CD14-positive monocyte (primary cell): ENCODE measurements at regions not wholly inside any gene's neighbourhood (a gene's known extent, or its start where the extent isn't known, plus 50 kb on each side); places are given as distances from the start of the nearest gene placed in this dataset.

Experiments used
- DNase-seq, 3 donors: peaks; one replicate each; pipeline ENCODE4 v3.0.0-alpha.2; 2011 to 2022
- H2AFZ ChIP-seq: 2 replicates; pipeline ENCODE4 v1.6.0; 2012; ENCODE audit warnings: mild to moderate bottlenecking, low read depth, low read length, inconsistent platforms; ENCODE audit not compliant: insufficient read depth, poor library complexity, severe bottlenecking
- H3K27ac ChIP-seq, 2 donors: 1 replicate in 1 of 2; 2 replicates in 1 of 2; pipeline ENCODE4 v1.5.1; 2012 to 2013; ENCODE audit warnings: low read length in 2 of 2, control low read depth in 1 of 2, inconsistent platforms in 1 of 2, low read depth in 1 of 2, mild to moderate bottlenecking in 1 of 2
- H3K27me3 ChIP-seq, 2 donors: one replicate each; pipeline versions ENCODE4 v1.6.0 to v1.6.1; 2011 to 2013; ENCODE audit warnings: low read length in 2 of 2; ENCODE audit not compliant: control insufficient read depth in 2 of 2, insufficient read depth in 2 of 2
- H3K36me3 ChIP-seq, 2 donors: replicated peaks in 1 of 2; 1 replicate in 1 of 2; 2 replicates in 1 of 2; pipeline versions ENCODE4 v1.5.1 to v1.6.1; 2012 to 2013; ENCODE audit warnings: low read length in 2 of 2, control low read depth in 1 of 2, inconsistent platforms in 1 of 2, mild to moderate bottlenecking in 1 of 2; ENCODE audit not compliant: insufficient read depth in 2 of 2, control insufficient read depth in 1 of 2
- H3K4me1 ChIP-seq, 2 donors: 1 replicate in 1 of 2; 2 replicates in 1 of 2; pipeline versions ENCODE4 v1.5.1 to v1.6.1; 2012 to 2013; ENCODE audit warnings: low read length in 2 of 2, control low read depth in 1 of 2, inconsistent platforms in 1 of 2, mild to moderate bottlenecking in 1 of 2, moderate library complexity in 1 of 2; ENCODE audit not compliant: insufficient read depth in 2 of 2, control insufficient read depth in 1 of 2
- H3K4me2 ChIP-seq: replicated peaks from 2 replicates; pipeline ENCODE3; 2012; ENCODE audit warnings: low read length, moderate library complexity, mild to moderate bottlenecking; ENCODE audit not compliant: poor library complexity, severe bottlenecking; ENCODE audit errors: extremely low read depth
- H3K4me3 ChIP-seq, 3 experiments: fragments of 200-600 bp in 1 of 3; sonication (generic) in 1 of 3; replicated peaks in 1 of 3; 1 replicate in 2 of 3; 2 replicates in 1 of 3; pipeline ENCODE4 v1.5.1; 2011 to 2013; ENCODE audit warnings: low read length in 3 of 3, mild to moderate bottlenecking in 3 of 3, control low read depth in 2 of 3, low read depth in 2 of 3, inconsistent platforms in 1 of 3, moderate library complexity in 1 of 3
- H3K79me2 ChIP-seq: 2 replicates; pipeline ENCODE4 v1.6.0; 2012; ENCODE audit warnings: mild to moderate bottlenecking, control low read depth, inconsistent platforms, low read length, moderate library complexity; ENCODE audit not compliant: insufficient read depth
- H3K9ac ChIP-seq: 2 replicates; pipeline ENCODE4 v1.6.0; 2017; ENCODE audit warnings: low read length, mild to moderate bottlenecking; ENCODE audit not compliant: insufficient read depth, poor library complexity, severe bottlenecking
- H3K9me3 ChIP-seq, 2 donors: replicated peaks in 1 of 2; 1 replicate in 1 of 2; 2 replicates in 1 of 2; pipeline versions ENCODE4 v1.5.1 to v1.6.1; 2012 to 2013; ENCODE audit warnings: low read length in 2 of 2, control low read depth in 1 of 2; ENCODE audit not compliant: control insufficient read depth in 1 of 2, insufficient read depth in 1 of 2
- H4K20me1 ChIP-seq: 2 replicates; pipeline ENCODE4 v1.6.0; 2012; ENCODE audit warnings: mild to moderate bottlenecking, low read length, control low read depth, moderate library complexity; ENCODE audit not compliant: insufficient read depth
- H3K27ac Mint-ChIP-seq, 7 donors: one replicate each; pipeline ENCODE4 v1.8.0; 2020; ENCODE audit warnings: mild to moderate bottlenecking in 7 of 7, mixed read lengths in 7 of 7, moderate library complexity in 6 of 7, inconsistent platforms in 2 of 7
- H3K27me3 Mint-ChIP-seq, 3 donors: one replicate each; pipeline ENCODE4 v1.8.0; 2021 to 2022; ENCODE audit warnings: low read depth in 3 of 3, mild to moderate bottlenecking in 3 of 3, mixed read lengths in 3 of 3, moderate library complexity in 3 of 3, inconsistent platforms in 1 of 3
- H3K36me3 Mint-ChIP-seq, 2 donors: one replicate each; pipeline ENCODE4 v1.8.0; 2020; ENCODE audit warnings: mixed read lengths in 2 of 2, inconsistent platforms in 1 of 2, mild to moderate bottlenecking in 1 of 2
- H3K4me1 Mint-ChIP-seq: one replicate; pipeline ENCODE4 v1.8.0; 2020; ENCODE audit warnings: mild to moderate bottlenecking, mixed read lengths
- H3K4me3 Mint-ChIP-seq, 2 donors: one replicate each; pipeline ENCODE4 v1.8.0; 2020; ENCODE audit warnings: mild to moderate bottlenecking in 2 of 2, mixed read lengths in 2 of 2, moderate library complexity in 1 of 2
- H3K9me3 Mint-ChIP-seq, 7 donors: one replicate each; pipeline ENCODE4 v1.8.0; 2020 to 2022; ENCODE audit warnings: mixed read lengths in 7 of 7, mild to moderate bottlenecking in 6 of 7, moderate library complexity in 6 of 7, inconsistent platforms in 2 of 7
- CTCF ChIP-seq: fragments of 200-600 bp; IDR thresholded peaks from one replicate; pipeline ENCODE4 v1.8.0; 2022; ENCODE audit warnings: antibody characterized with exemption, mild to moderate bottlenecking
- WGBS: methylation state at CpG from one replicate; pipeline ENCODE4 v1.1.5; 2013; ENCODE audit warnings: missing lambda C conversion rate; ENCODE audit not compliant: insufficient coverage; 5-methylcytosine and 5-hydroxymethylcytosine counted together
- intact Hi-C, 2 donors: fragments of 100-400 bp; cut with micrococcal nuclease; formaldehyde crosslinking; loops; one replicate each; pipeline versions ENCODE4 v1.15.0 to v1.15.1; 2023

GRCh38 chr7:81427461-81427860 lies 342.4 kb downstream of the HGF start:
- H3K27ac Mint-ChIP-seq: no peak overlapping the region
- H3K36me3 Mint-ChIP-seq: no peaks in the 10 kb centered on the region
- WGBS: 100% methylated on average over 1 of the region's 2 CpGs
- Histone ChIP-seq H3K27ac (no peak overlapping the region), H3K4me1 (no peaks in the 10 kb centered on the region), H4K20me1 (no peaks in the 10 kb centered on the region), H3K79me2 (no peaks in the 10 kb centered on the region), H3K27me3 (no peaks in the 10 kb centered on the region), H2AFZ (no peak overlapping the region), H3K4me2 (no peak overlapping the region), H3K36me3 (no peaks in the 10 kb centered on the region), H3K9ac (no peak overlapping the region), H3K4me3 (no peak overlapping the region), H3K9me3 (no peaks in the 10 kb centered on the region)
- no peak overlapping the region for H3K4me3 Mint-ChIP-seq
- peaks cover 0 to 2% (median 0%) of the 10 kb centered on the region in 7 donors for H3K9me3 Mint-ChIP-seq
- TF ChIP-seq CTCF: no peak
- no peaks in the 10 kb centered on the region for H3K4me1 Mint-ChIP-seq
- H3K27me3 Mint-ChIP-seq: peaks cover 0 to 3% (median 0%) of the 10 kb centered on the region in 3 donors
- DNase-seq: no peak
- intact Hi-C loops: no loop called here

DNA sequence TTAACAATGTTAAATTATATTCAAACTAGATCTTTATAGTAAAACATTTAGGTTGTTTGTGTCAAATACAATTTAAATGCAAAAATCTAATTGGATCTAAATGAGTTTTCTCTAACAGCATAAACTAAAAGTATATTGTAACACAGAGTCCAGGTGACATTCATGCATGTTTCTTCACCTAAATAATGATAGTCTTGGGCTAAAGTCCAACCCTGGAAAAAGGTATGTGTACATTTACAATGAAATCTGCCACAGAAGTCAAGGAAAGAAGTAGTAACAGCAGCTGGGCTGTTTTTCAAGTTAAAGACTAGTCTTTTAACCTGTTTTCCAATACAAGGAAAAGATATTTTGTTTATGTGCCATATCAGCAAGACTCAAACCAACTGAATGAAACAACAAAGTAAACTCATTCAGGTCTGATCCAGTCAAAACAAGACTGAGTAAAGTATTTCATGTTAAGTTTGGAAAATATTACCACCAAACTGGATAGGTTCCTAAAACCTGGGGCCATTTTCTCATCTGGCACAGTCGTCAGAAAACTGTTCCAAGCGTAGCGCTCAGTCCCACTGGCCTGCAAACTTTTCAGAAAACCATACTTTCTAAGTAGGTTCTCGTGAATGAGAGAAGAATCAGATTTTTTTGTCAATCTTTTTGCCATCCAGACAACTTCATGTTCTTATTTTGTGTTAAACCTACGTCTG lies 349.2 kb downstream of the HGF start:
- Histone ChIP-seq H3K36me3 (no peaks in the 10 kb centered on the region), H2AFZ (no peak overlapping the region), H3K4me1 (no peaks in the 10 kb centered on the region), H3K27me3 (no peaks in the 10 kb centered on the region), H4K20me1 (no peaks in the 10 kb centered on the region), H3K79me2 (no peaks in the 10 kb centered on the region), H3K9me3 (no peaks in the 10 kb centered on the region), H3K9ac (no peak overlapping the region), H3K4me3 (no peak overlapping the region), H3K4me2 (no peak overlapping the region), H3K27ac (no peak overlapping the region)
- intact Hi-C loops: no loop called here
- H3K4me3 Mint-ChIP-seq: no peak overlapping the region
- peaks cover 0 to 2% (median 0%) of the 10 kb centered on the region in 7 donors for H3K9me3 Mint-ChIP-seq
- peaks cover 6% of the 10 kb centered on the region for H3K4me1 Mint-ChIP-seq
- no peak for TF ChIP-seq CTCF
- no peaks in the 10 kb centered on the region for H3K36me3 Mint-ChIP-seq
- H3K27me3 Mint-ChIP-seq: no peaks in the 10 kb centered on the region
- DNase-seq: no peak
- 100% methylated on average over 2 of the region's 5 CpGs for WGBS
- H3K27ac Mint-ChIP-seq: no peak overlapping the region
